SK-N-SH treated with all-trans-retinoic acid at 6 μM for 48 hours (cell line): ENCODE measurements at regions not wholly inside any gene's neighbourhood (a gene's known extent, or its start where the extent isn't known, plus 50 kb on each side); places are given as distances from the start of the nearest gene placed in this dataset.

Source experiments
- ATAC-seq: fragments of 200-7000 bp; cut with Tn5 transposase; 3 replicates; pipeline ENCODE4 v1.9.1; 2020; ENCODE audit warnings: mild to moderate bottlenecking, moderate library complexity
- ARNTL ChIP-seq: fragments of 450-650 bp; formaldehyde crosslinking; IDR thresholded peaks from 2 replicates; pipeline ENCODE4 v1.5.0; 2020; ENCODE audit warnings: low read depth, mild to moderate bottlenecking, moderate library complexity, borderline replicate concordance
- BACH2 ChIP-seq: fragments of 250-450 bp; sonication (Bioruptor Pico); IDR thresholded peaks from 2 replicates; pipeline ENCODE4 v1.9.0; 2021; ENCODE audit warnings: mild to moderate bottlenecking, borderline replicate concordance
- CSDC2 ChIP-seq: fragments of 250-450 bp; sonication (Bioruptor Pico); IDR thresholded peaks from 2 replicates; pipeline ENCODE4 v1.5.0; 2020; ENCODE audit warnings: mild to moderate bottlenecking, moderate library complexity
- ESRRG ChIP-seq: fragments of 250-450 bp; sonication (Bioruptor Pico); IDR thresholded peaks from 2 replicates; pipeline ENCODE4 v1.6.1; 2021; ENCODE audit warnings: mild to moderate bottlenecking
- ISL1 ChIP-seq: fragments of 250-450 bp; sonication (Bioruptor Pico); IDR thresholded peaks from 2 replicates; pipeline ENCODE4 v2.1.2; 2022; ENCODE audit warnings: mild to moderate bottlenecking, moderate library complexity
- OSR1 ChIP-seq: fragments of 250-450 bp; sonication (Bioruptor Pico); IDR thresholded peaks from 2 replicates; pipeline ENCODE4 v1.8.0; 2022; ENCODE audit warnings: moderate library complexity, mild to moderate bottlenecking, inconsistent platforms
- POU6F1 ChIP-seq: fragments of 250-450 bp; sonication (Bioruptor Pico); IDR thresholded peaks from 2 replicates; pipeline ENCODE4 v1.8.0; 2021; ENCODE audit warnings: low read depth, mild to moderate bottlenecking, moderate library complexity, borderline replicate concordance
- PPARA ChIP-seq: fragments of 250-450 bp; sonication (Bioruptor Pico); IDR thresholded peaks from 2 replicates; pipeline ENCODE4 v1.5.0; 2020; ENCODE audit warnings: mild to moderate bottlenecking, borderline replicate concordance
- RARB ChIP-seq: fragments of 250-450 bp; sonication (Bioruptor Pico); IDR thresholded peaks from 2 replicates; pipeline ENCODE4 v1.8.0; 2021; ENCODE audit warnings: mild to moderate bottlenecking, moderate library complexity
- SNAI2 ChIP-seq: fragments of 250-450 bp; sonication (Bioruptor Pico); IDR thresholded peaks from 2 replicates; pipeline ENCODE4 v1.5.0; 2020; ENCODE audit warnings: mild to moderate bottlenecking, moderate library complexity
- TCF4 ChIP-seq: fragments of 250-450 bp; sonication (Bioruptor Pico); IDR thresholded peaks from 2 replicates; pipeline ENCODE4 v1.8.0; 2021; ENCODE audit warnings: mild to moderate bottlenecking, moderate library complexity, borderline replicate concordance
- TOX ChIP-seq: fragments of 250-450 bp; sonication (Bioruptor Pico); IDR thresholded peaks from 2 replicates; pipeline ENCODE4 v1.8.0; 2021; ENCODE audit warnings: mild to moderate bottlenecking, moderate library complexity, borderline replicate concordance
- ZC3H10 ChIP-seq: fragments of 250-450 bp; sonication (Bioruptor Pico); IDR thresholded peaks from 2 replicates; pipeline ENCODE4 v1.5.1; 2021; ENCODE audit warnings: mild to moderate bottlenecking, moderate library complexity
- ZFP3 ChIP-seq: fragments of 250-450 bp; sonication (Bioruptor Pico); IDR thresholded peaks from 2 replicates; pipeline ENCODE4 v1.5.0; 2020; ENCODE audit warnings: mild to moderate bottlenecking, moderate library complexity
- ZFP30 ChIP-seq: fragments of 450-650 bp; formaldehyde crosslinking; IDR thresholded peaks from 2 replicates; pipeline ENCODE4 v1.5.0; 2022; ENCODE audit warnings: mild to moderate bottlenecking, moderate library complexity
- ZNF565 ChIP-seq: fragments of 450-650 bp; formaldehyde crosslinking; conservative IDR thresholded peaks from 2 replicates; pipeline ENCODE4 v1.5.0; 2020; ENCODE audit warnings: low read depth, mild to moderate bottlenecking, moderate library complexity
- ZNF70 ChIP-seq: fragments of 450-650 bp; formaldehyde crosslinking; IDR thresholded peaks from 2 replicates; pipeline ENCODE4 v1.5.0; 2020; ENCODE audit warnings: mild to moderate bottlenecking, moderate library complexity
- ZNF8 ChIP-seq: fragments of 450-650 bp; formaldehyde crosslinking; IDR thresholded peaks from 2 replicates; pipeline ENCODE4 v1.5.0; 2020; ENCODE audit warnings: mild to moderate bottlenecking, moderate library complexity
- TF ChIP-seq, protein P1 (sequence below): fragments of 250-450 bp; sonication (Bioruptor Pico); IDR thresholded peaks from 2 replicates; pipeline ENCODE4 v1.5.1; 2021; ENCODE audit warnings: mild to moderate bottlenecking, moderate library complexity
- TF ChIP-seq, protein P2 (sequence below): fragments of 250-450 bp; sonication (Bioruptor Pico); IDR thresholded peaks from 2 replicates; pipeline ENCODE4 v1.5.1; 2020; ENCODE audit warnings: low read depth, mild to moderate bottlenecking, moderate library complexity
- TF ChIP-seq, protein P3 (sequence below): fragments of 250-450 bp; sonication (Bioruptor Pico); IDR thresholded peaks from 2 replicates; pipeline ENCODE4 v1.8.0; 2020; ENCODE audit warnings: mild to moderate bottlenecking, moderate library complexity, borderline replicate concordance
- TF ChIP-seq, protein P4 (sequence below): fragments of 250-450 bp; sonication (Bioruptor Pico); IDR thresholded peaks from 2 replicates; pipeline ENCODE4 v1.5.0; 2020; ENCODE audit warnings: mild to moderate bottlenecking, moderate library complexity

- no peak for TF ChIP-seq SNAI2 (CRISPR knock-in tag)
- no peak for TF ChIP-seq TOX (CRISPR knock-in tag)
- TF ChIP-seq ISL1 (CRISPR knock-in tag) = no peak
- no peak for TF ChIP-seq ESRRG (CRISPR knock-in tag)
- TF ChIP-seq, protein P1, sequence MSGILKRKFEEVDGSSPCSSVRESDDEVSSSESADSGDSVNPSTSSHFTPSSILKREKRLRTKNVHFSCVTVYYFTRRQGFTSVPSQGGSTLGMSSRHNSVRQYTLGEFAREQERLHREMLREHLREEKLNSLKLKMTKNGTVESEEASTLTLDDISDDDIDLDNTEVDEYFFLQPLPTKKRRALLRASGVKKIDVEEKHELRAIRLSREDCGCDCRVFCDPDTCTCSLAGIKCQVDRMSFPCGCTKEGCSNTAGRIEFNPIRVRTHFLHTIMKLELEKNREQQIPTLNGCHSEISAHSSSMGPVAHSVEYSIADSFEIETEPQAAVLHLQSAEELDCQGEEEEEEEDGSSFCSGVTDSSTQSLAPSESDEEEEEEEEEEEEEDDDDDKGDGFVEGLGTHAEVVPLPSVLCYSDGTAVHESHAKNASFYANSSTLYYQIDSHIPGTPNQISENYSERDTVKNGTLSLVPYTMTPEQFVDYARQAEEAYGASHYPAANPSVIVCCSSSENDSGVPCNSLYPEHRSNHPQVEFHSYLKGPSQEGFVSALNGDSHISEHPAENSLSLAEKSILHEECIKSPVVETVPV = no peak
- no peak for TF ChIP-seq ZFP3 (CRISPR knock-in tag)
- TF ChIP-seq ARNTL (CRISPR knock-in tag) = no peak
- no peak for TF ChIP-seq ZNF8
- ATAC-seq = peak; percentile 92
These were observed 364.9 kb downstream of the ZNF674 start for GRCh38 chrX:46180258-46180687.

GRCh38 chrX:46179748-46180147 lies 365.5 kb downstream of the ZNF674 start:
- ATAC-seq = peak; percentile 50
- TF ChIP-seq BACH2 (no peak), ZNF565 (CRISPR knock-in tag) (no peak), ARNTL (CRISPR knock-in tag) (no peak), PPARA (CRISPR knock-in tag) (no peak), RARB (CRISPR knock-in tag) (no peak), SNAI2 (CRISPR knock-in tag) (no peak), OSR1 (CRISPR knock-in tag) (no peak), ESRRG (CRISPR knock-in tag) (no peak), TOX (CRISPR knock-in tag) (no peak), CSDC2 (CRISPR knock-in tag) (no peak)
- TF ChIP-seq, protein P2, sequence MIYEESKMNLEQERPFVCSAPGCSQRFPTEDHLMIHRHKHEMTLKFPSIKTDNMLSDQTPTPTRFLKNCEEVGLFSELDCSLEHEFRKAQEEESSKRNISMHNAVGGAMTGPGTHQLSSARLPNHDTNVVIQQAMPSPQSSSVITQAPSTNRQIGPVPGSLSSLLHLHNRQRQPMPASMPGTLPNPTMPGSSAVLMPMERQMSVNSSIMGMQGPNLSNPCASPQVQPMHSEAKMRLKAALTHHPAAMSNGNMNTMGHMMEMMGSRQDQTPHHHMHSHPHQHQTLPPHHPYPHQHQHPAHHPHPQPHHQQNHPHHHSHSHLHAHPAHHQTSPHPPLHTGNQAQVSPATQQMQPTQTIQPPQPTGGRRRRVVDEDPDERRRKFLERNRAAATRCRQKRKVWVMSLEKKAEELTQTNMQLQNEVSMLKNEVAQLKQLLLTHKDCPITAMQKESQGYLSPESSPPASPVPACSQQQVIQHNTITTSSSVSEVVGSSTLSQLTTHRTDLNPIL (CRISPR knock-in tag) = no peak

GRCh38 chrX:46178763-46179162 lies 366.5 kb downstream of the ZNF674 start:
- ATAC-seq = no peak
- TF ChIP-seq TOX (CRISPR knock-in tag) (no peak), ZFP30 (CRISPR knock-in tag) (no peak), TCF4 (CRISPR knock-in tag) (no peak), ARNTL (CRISPR knock-in tag) (no peak), POU6F1 (CRISPR knock-in tag) (no peak), PPARA (CRISPR knock-in tag) (no peak)

GRCh38 chrX:46173159-46173558 lies 372.1 kb downstream of the ZNF674 start:
- no peak for TF ChIP-seq ZFP30 (CRISPR knock-in tag)
- no peak for TF ChIP-seq ESRRG (CRISPR knock-in tag)
- TF ChIP-seq, protein P2 (CRISPR knock-in tag) = no peak
- TF ChIP-seq SNAI2 (CRISPR knock-in tag) = no peak
- TF ChIP-seq OSR1 (CRISPR knock-in tag) = no peak
- no peak for TF ChIP-seq CSDC2 (CRISPR knock-in tag)
- no peak for TF ChIP-seq ARNTL (CRISPR knock-in tag)
- TF ChIP-seq, protein P3, sequence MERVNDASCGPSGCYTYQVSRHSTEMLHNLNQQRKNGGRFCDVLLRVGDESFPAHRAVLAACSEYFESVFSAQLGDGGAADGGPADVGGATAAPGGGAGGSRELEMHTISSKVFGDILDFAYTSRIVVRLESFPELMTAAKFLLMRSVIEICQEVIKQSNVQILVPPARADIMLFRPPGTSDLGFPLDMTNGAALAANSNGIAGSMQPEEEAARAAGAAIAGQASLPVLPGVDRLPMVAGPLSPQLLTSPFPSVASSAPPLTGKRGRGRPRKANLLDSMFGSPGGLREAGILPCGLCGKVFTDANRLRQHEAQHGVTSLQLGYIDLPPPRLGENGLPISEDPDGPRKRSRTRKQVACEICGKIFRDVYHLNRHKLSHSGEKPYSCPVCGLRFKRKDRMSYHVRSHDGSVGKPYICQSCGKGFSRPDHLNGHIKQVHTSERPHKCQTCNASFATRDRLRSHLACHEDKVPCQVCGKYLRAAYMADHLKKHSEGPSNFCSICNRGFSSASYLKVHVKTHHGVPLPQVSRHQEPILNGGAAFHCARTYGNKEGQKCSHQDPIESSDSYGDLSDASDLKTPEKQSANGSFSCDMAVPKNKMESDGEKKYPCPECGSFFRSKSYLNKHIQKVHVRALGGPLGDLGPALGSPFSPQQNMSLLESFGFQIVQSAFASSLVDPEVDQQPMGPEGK (CRISPR knock-in tag) = no peak
- no peak for TF ChIP-seq TCF4 (CRISPR knock-in tag)
- TF ChIP-seq ZNF565 (CRISPR knock-in tag) = no peak
- TF ChIP-seq, protein P4, sequence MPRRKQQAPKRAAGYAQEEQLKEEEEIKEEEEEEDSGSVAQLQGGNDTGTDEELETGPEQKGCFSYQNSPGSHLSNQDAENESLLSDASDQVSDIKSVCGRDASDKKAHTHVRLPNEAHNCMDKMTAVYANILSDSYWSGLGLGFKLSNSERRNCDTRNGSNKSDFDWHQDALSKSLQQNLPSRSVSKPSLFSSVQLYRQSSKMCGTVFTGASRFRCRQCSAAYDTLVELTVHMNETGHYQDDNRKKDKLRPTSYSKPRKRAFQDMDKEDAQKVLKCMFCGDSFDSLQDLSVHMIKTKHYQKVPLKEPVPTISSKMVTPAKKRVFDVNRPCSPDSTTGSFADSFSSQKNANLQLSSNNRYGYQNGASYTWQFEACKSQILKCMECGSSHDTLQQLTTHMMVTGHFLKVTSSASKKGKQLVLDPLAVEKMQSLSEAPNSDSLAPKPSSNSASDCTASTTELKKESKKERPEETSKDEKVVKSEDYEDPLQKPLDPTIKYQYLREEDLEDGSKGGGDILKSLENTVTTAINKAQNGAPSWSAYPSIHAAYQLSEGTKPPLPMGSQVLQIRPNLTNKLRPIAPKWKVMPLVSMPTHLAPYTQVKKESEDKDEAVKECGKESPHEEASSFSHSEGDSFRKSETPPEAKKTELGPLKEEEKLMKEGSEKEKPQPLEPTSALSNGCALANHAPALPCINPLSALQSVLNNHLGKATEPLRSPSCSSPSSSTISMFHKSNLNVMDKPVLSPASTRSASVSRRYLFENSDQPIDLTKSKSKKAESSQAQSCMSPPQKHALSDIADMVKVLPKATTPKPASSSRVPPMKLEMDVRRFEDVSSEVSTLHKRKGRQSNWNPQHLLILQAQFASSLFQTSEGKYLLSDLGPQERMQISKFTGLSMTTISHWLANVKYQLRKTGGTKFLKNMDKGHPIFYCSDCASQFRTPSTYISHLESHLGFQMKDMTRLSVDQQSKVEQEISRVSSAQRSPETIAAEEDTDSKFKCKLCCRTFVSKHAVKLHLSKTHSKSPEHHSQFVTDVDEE (CRISPR knock-in tag) = no peak
- TF ChIP-seq PPARA (CRISPR knock-in tag) = no peak
- no peak for TF ChIP-seq RARB (CRISPR knock-in tag)
- no peak for TF ChIP-seq TOX (CRISPR knock-in tag)
- no peak for TF ChIP-seq ZC3H10 (CRISPR knock-in tag)
- no peak for TF ChIP-seq ISL1 (CRISPR knock-in tag)
- no peak for TF ChIP-seq ZNF70 (CRISPR knock-in tag)
- TF ChIP-seq POU6F1 (CRISPR knock-in tag) = no peak
- no peak for ATAC-seq
